RWPE2 (cell line): ENCODE measurements at regions not wholly inside any gene's neighbourhood (a gene's known extent, or its start where the extent isn't known, plus 50 kb on each side); places are given as distances from the start of the nearest gene placed in this dataset.

Experiments
- ATAC-seq: fragments of 200-7000 bp; cut with Tn5 transposase; 3 replicates; pipeline ENCODE4 v1.9.1; 2021; ENCODE audit warnings: low read depth
- DNase-seq: peaks from one replicate; pipeline ENCODE4 v3.0.0-alpha.2; 2020; ENCODE audit warnings: low spot score
- H3K27ac ChIP-seq: fragments of 450-650 bp; 2 replicates; pipeline ENCODE4 v1.5.1; 2017; ENCODE audit warnings: mild to moderate bottlenecking; ENCODE audit not compliant: poor library complexity, severe bottlenecking
- H3K27me3 ChIP-seq: fragments of 250-450 bp; sonication (Bioruptor Pico); 2 replicates; pipeline ENCODE4 v1.5.1; 2021; ENCODE audit warnings: mild to moderate bottlenecking, moderate library complexity; ENCODE audit not compliant: insufficient read depth, poor library complexity, severe bottlenecking
- H3K36me3 ChIP-seq: fragments of 250-450 bp; sonication (Bioruptor Pico); 2 replicates; pipeline ENCODE4 v1.5.1; 2020; ENCODE audit warnings: low read depth, mild to moderate bottlenecking, moderate library complexity
- H3K4me1 ChIP-seq: fragments of 250-450 bp; sonication (Bioruptor Pico); 2 replicates; pipeline ENCODE4 v1.5.1; 2021; ENCODE audit warnings: mild to moderate bottlenecking, moderate library complexity; ENCODE audit not compliant: insufficient read depth, poor library complexity, severe bottlenecking
- H3K4me3 ChIP-seq: fragments of 250-450 bp; sonication (Bioruptor Pico); 2 replicates; pipeline ENCODE4 v1.5.1; 2021; ENCODE audit warnings: mild to moderate bottlenecking, moderate library complexity; ENCODE audit not compliant: severe bottlenecking
- H3K9me3 ChIP-seq: fragments of 250-450 bp; sonication (Bioruptor Pico); 2 replicates; pipeline ENCODE4 v1.5.1; 2021; ENCODE audit warnings: mild to moderate bottlenecking, moderate library complexity; ENCODE audit not compliant: severe bottlenecking
- TF ChIP-seq, protein P1 (sequence below): fragments of 450-650 bp; IDR thresholded peaks from one replicate; pipeline ENCODE4 v1.5.1; 2017; ENCODE audit warnings: mild to moderate bottlenecking, moderate library complexity; ENCODE audit not compliant: poor library complexity, severe bottlenecking

DNA sequence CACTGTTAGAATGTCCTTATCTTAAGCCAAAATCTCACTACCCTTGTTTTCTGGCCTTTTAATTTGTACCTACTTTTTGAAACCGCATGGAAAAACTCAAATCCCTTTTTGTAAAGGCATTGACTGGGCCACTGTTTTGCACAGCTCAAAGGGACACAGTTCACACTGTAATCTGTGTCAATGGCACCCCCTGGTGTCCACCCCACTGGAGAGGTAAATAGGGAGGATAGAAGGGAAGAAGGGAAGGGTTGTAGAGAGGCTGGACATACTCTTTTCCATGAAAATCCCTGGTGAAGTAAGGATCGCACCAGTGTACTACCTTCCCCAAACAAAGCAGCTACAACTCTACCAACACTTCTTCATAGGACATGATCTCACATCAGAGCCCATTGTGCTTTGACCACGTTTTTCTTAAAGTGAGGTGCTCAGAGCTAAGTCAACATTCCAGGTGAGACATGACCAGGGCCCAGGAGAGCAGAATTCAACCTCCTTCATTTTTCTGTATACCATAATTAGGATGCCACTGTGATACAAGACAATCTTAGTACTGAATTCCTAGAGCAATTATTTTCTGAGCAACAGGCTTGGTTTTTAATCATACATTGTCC, 92.4 kb upstream of the RMDN2 start:
- Histone ChIP-seq H3K4me1 (peaks cover 10% of the 10 kb centered on the region), H3K36me3 (no peaks in the 10 kb centered on the region), H3K9me3 (no peaks in the 10 kb centered on the region), H3K27ac (no peak overlapping the region), H3K27me3 (no peaks in the 10 kb centered on the region), H3K4me3 (no peak overlapping the region)
- TF ChIP-seq, protein P1, sequence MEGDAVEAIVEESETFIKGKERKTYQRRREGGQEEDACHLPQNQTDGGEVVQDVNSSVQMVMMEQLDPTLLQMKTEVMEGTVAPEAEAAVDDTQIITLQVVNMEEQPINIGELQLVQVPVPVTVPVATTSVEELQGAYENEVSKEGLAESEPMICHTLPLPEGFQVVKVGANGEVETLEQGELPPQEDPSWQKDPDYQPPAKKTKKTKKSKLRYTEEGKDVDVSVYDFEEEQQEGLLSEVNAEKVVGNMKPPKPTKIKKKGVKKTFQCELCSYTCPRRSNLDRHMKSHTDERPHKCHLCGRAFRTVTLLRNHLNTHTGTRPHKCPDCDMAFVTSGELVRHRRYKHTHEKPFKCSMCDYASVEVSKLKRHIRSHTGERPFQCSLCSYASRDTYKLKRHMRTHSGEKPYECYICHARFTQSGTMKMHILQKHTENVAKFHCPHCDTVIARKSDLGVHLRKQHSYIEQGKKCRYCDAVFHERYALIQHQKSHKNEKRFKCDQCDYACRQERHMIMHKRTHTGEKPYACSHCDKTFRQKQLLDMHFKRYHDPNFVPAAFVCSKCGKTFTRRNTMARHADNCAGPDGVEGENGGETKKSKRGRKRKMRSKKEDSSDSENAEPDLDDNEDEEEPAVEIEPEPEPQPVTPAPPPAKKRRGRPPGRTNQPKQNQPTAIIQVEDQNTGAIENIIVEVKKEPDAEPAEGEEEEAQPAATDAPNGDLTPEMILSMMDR: peak; percentile 89
- ATAC-seq (peak; percentile 89), DNase-seq (no peak)

DNA sequence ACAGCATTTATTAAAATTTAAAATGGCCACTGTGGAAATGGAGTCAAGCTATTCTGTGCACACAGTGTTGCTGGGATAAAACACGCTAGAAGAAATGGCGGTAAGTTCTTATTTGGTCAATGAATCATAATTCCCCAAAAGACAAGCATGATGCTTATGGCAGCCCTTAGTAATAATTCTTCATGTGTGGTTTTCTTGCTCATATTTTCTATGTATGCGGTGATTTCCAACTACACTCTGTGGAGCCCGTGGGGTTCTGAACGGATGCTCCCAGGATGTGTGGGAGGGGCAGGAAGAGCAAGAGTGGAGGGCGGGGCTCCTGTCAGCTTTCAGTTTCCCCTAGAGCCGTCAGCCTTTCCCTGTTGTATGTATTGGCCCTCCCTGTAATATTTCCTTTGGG, 91.7 kb upstream of the RMDN2 start:
- no peak for ATAC-seq
- TF ChIP-seq, protein P1: no peak
- H3K9me3 ChIP-seq: no peaks in the 10 kb centered on the region

DNA sequence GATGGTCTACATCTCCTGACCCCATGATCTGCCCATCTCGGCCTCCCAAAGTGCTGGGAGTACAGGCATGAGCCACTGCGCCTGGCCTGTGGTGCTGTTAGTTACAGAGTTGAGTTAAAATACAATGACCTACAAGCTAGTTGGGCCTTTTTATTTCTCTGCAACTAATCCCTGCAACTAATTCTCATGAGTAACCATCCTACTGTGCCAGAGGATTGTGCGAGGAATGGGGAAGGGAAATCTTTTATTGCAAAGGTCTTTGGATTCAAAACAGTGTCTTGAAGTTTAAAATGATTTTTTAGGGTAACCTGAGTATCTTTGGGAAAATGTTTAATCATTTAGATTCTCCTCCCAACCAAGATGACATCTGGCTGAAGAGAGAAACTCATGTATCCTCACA, 88.8 kb upstream of the RMDN2 start:
- Histone ChIP-seq H3K36me3 (no peaks in the 10 kb centered on the region), H3K4me3 (no peak overlapping the region), H3K4me1 (no peaks in the 10 kb centered on the region), H3K27me3 (no peaks in the 10 kb centered on the region), H3K9me3 (no peaks in the 10 kb centered on the region), H3K27ac (no peak overlapping the region)
- ATAC-seq: no peak
- DNase-seq: no peak
- TF ChIP-seq, protein P1: no peak

More for the DNA sequence above, 91.7 kb upstream of the RMDN2 start:
- Histone ChIP-seq H3K4me1 (peaks cover 7% of the 10 kb centered on the region), H3K4me3 (no peak overlapping the region), H3K27ac (no peak overlapping the region), H3K27me3 (no peaks in the 10 kb centered on the region), H3K36me3 (no peaks in the 10 kb centered on the region)
- no peak for DNase-seq

DNA sequence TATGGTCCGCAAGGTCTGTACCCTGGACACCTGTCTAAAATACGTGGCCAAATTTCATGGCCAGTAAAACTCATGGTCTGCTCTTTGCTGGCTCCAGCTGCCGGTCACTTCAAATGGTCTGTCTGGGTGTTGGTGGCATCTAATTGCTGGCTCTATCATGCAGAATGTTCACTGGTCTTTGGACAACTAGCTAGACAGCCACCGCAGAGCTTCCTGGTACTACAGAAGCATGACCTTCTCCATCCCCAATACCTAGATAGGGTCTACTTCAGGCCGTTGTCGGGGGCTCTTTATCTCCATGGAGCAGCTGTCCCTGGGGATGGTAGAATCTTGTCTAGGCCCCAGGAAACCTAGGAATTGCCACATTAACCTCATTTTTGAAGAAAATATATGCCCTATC, 88.4 kb upstream of the RMDN2 start:
- Histone ChIP-seq H3K9me3 (no peaks in the 10 kb centered on the region), H3K36me3 (no peaks in the 10 kb centered on the region), H3K4me1 (no peaks in the 10 kb centered on the region), H3K4me3 (no peak overlapping the region), H3K27ac (no peak overlapping the region), H3K27me3 (no peaks in the 10 kb centered on the region)
- no peak for DNase-seq
- TF ChIP-seq, protein P1: no peak
- ATAC-seq: no peak

DNA sequence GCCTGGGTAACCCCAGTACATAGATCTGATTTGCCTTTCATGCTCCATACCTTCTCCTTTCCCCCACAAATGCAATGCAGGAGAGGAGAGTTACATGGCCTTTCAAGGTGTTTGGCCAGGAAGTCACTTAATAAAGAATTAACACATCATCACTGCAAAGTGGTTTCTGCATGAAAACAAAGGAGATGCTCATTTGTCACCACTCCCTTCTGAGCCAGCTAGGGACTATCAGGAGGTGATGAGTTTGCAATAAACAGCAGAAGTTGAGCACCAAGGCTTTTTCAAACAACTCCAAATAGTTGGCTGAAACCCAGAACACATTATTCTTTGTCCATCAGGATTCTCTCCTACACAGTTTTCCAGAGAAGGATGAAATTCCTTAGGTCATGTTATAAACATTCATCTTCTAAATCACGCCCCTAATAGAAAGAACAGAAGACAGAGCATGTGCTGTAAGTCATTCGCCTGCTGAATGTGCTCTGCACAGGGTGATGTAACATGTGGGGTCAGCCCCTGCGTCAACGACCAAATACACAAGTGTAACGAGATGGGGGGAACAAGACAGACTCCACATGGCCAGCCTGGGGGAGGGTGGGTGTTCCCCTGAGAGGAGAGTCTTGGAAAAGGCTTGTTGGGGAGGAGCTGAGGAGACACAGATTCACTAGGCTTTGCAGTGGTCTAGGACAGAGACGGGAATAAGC, 87.3 kb upstream of the RMDN2 start:
- H3K36me3 ChIP-seq: no peaks in the 10 kb centered on the region
- H3K27ac ChIP-seq: no peak overlapping the region
- H3K4me1 ChIP-seq: no peaks in the 10 kb centered on the region
- TF ChIP-seq, protein P1: no peak
- ATAC-seq (no peak), DNase-seq (no peak)
- no peaks in the 10 kb centered on the region for H3K9me3 ChIP-seq
- H3K4me3 ChIP-seq: no peak overlapping the region
- H3K27me3 ChIP-seq: no peaks in the 10 kb centered on the region
